ENCODE measurements at regions not wholly inside any gene's neighbourhood (a gene's known extent, or its start where the extent isn't known, plus 50 kb on each side); places are given as distances from the start of the nearest gene placed in this dataset.

GRCh38 chr4:175435381-175435783, 376.7 kb downstream of the GPM6A start (continued):
- TF ChIP-seq CTCF (IDR thresholded peaks at IDR 0.05 in 2 of 3, conservative IDR thresholded peaks at IDR 0.05 in 1 of 3; ENCODE audit: borderline replicate concordance in 1 of 3, insufficient read depth in 1 of 3, low read depth in 2 of 3, low read length in 2 of 3), result no peak

- ChIA-PET POLR2A (no interaction called here), RAD21 (ENCODE audit: low non-redundant PET in 1 of 2, low total read pairs in 2 of 2, uncharacterized antibody in 2 of 2, unreplicated experiment in 2 of 2) (no interaction called here), CTCF (no interaction called here)
- H3K4me2 ChIP-seq (ENCODE audit: low read length), result no peak overlapping the region
- H3K27ac ChIP-seq (ENCODE audit: low read depth, low read length), result no peak overlapping the region
- TF ChIP-seq SIN3A (IDR thresholded peaks at IDR 0.05; ENCODE audit: low read depth) (no peak), POLR2AphosphoS5 (IDR thresholded peaks at IDR 0.05; ENCODE audit: low read depth, low read length) (no peak), SRF (IDR thresholded peaks at IDR 0.05; ENCODE audit: low read depth) (no peak), ATF3 (IDR thresholded peaks at IDR 0.05) (no peak), EZH2 (IDR thresholded peaks at IDR 0.05) (no peak), TCF7L2 (IDR thresholded peaks at IDR 0.05; ENCODE audit: borderline replicate concordance, extremely low read depth, insufficient read depth, insufficient read length) (no peak), EGR1 (IDR thresholded peaks at IDR 0.05; ENCODE audit: low read depth) (no peak), CBX3 (IDR thresholded peaks at IDR 0.05; ENCODE audit: low read depth) (no peak), CTCF (IDR thresholded peaks at IDR 0.05 in 2 of 3, conservative IDR thresholded peaks at IDR 0.05 in 1 of 3; ENCODE audit: borderline replicate concordance in 1 of 3, insufficient read depth in 1 of 3, low read depth in 2 of 3, low read length in 2 of 3) (no peak), ELF1 (IDR thresholded peaks at IDR 0.05; ENCODE audit: borderline replicate concordance, low read depth) (no peak), MAX (IDR thresholded peaks at IDR 0.05) (no peak), SP1 (IDR thresholded peaks at IDR 0.05; ENCODE audit: low read depth) (no peak), POLR2A (IDR thresholded peaks at IDR 0.05; ENCODE audit: borderline replicate concordance, extremely low read depth, insufficient read depth, insufficient read length) (no peak)
- H3K4me3 ChIP-seq (replicated peaks in 1 of 2; ENCODE audit: low read depth in 1 of 2, low read length in 2 of 2), result no peak overlapping the region
- no peak overlapping the region for H2AFZ ChIP-seq (ENCODE audit: low read depth, low read length, poor library complexity, severe bottlenecking)
- no peaks in the 10 kb centered on the region for H3K79me2 ChIP-seq (ENCODE audit: insufficient read depth, low read length)
- no peaks in the 10 kb centered on the region for H4K20me1 ChIP-seq (ENCODE audit: insufficient read depth)
- no TSS peak for BruUV-seq (replicated peaks)
- DNase-seq (ENCODE audit: low read depth, low spot score) (no peak), ATAC-seq (no peak)
- H3K9ac ChIP-seq (ENCODE audit: low read length), result no peak overlapping the region
- no peaks in the 10 kb centered on the region for H3K36me3 ChIP-seq (ENCODE audit: control insufficient read depth in 1 of 2, insufficient read depth in 2 of 2, low read length in 2 of 2)
- no peaks in the 10 kb centered on the region for H3K9me2 ChIP-seq (ENCODE audit: insufficient read depth)
- no peaks in the 10 kb centered on the region for H3K27me3 ChIP-seq (ENCODE audit: insufficient read depth, low read length)
- no peaks in the 10 kb centered on the region for H3K4me1 ChIP-seq (ENCODE audit: control insufficient read depth in 1 of 2, insufficient read depth in 2 of 2, low read length in 2 of 2)
- H3K9me3 ChIP-seq (ENCODE audit: control insufficient read depth in 1 of 2, insufficient read depth in 1 of 2, low read depth in 1 of 2, low read length in 2 of 2), result no peaks in the 10 kb centered on the region
- intact Hi-C loops (cut with micrococcal nuclease), result no loop called here
Observed at GRCh38 chr4:175436196-175436595, 375.9 kb downstream of the GPM6A start.
